ENCODE measurements at regions not wholly inside any gene's neighbourhood (a gene's known extent, or its start where the extent isn't known, plus 50 kb on each side); places are given as distances from the start of the nearest gene placed in this dataset.

DNA sequence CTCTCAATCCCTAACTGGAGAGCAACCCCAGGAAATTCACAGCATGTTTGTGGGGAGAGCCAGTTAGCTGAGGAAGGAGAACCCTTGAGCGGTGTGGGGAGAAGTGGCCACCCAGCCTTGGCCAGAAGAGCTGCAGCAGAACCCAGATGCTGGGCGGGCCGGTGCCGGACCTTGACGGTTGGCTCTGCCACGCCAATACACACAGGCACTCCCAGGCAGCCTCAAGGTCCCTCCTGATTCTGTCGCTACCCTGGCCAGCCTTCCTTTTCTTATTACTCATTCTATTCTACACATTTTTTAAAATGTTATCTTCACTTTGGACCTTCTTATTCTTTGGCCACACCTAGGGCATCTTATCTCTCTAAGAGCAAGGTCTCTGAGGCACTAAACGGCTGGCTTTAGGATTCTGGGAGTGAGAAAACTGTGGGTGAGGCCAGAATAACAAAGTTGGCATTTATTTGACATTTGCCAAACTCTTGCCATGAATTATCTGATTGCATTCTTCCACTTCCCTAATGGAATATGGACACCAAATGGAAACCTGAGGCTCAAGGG lies 50.4 kb upstream of the GPR37L1 start:
- TF ChIP-seq HDGF (IDR thresholded peaks at IDR 0.05; ENCODE audit: borderline replicate concordance) (no peak), FOXM1 (IDR thresholded peaks at IDR 0.05; ENCODE audit: borderline replicate concordance) (no peak), BHLHE40 (IDR thresholded peaks at IDR 0.05; ENCODE audit: borderline replicate concordance) (no peak), ELF4 (IDR thresholded peaks at IDR 0.05) (no peak), SP1 (IDR thresholded peaks at IDR 0.05) (no peak), TARDBP (IDR thresholded peaks at IDR 0.05) (no peak), NFRKB (IDR thresholded peaks at IDR 0.05) (no peak), ZNF384 (IDR thresholded peaks at IDR 0.05) (no peak), ARNT (IDR thresholded peaks at IDR 0.05) (no peak), FOXA1 (IDR thresholded peaks at IDR 0.05) (no peak), LEF1 (IDR thresholded peaks at IDR 0.05; ENCODE audit: borderline replicate concordance) (no peak)
- TF ChIP-seq, protein P1, sequence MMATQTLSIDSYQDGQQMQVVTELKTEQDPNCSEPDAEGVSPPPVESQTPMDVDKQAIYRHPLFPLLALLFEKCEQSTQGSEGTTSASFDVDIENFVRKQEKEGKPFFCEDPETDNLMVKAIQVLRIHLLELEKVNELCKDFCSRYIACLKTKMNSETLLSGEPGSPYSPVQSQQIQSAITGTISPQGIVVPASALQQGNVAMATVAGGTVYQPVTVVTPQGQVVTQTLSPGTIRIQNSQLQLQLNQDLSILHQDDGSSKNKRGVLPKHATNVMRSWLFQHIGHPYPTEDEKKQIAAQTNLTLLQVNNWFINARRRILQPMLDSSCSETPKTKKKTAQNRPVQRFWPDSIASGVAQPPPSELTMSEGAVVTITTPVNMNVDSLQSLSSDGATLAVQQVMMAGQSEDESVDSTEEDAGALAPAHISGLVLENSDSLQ (IDR thresholded peaks at IDR 0.05) = no peak

Measured in HEK293T (cell line).